HEK293 (cell line): ENCODE measurements at regions not wholly inside any gene's neighbourhood (a gene's known extent, or its start where the extent isn't known, plus 50 kb on each side); places are given as distances from the start of the nearest gene placed in this dataset.

ENCODE experiments used
- CTCF ChIA-PET: fragments of 350-600 bp; formaldehyde crosslinking; extraction: SDS; loops from one replicate; lab custom pipeline; 2021; ENCODE audit warnings: antibody characterized with exemption; lab: Yijun Ruan, JAX
- POLR2A ChIA-PET: fragments of 300-600 bp; formaldehyde crosslinking; extraction: SDS; loops from one replicate; lab custom pipeline; 2020; ENCODE audit warnings: antibody characterized with exemption, inconsistent platforms; lab: Yijun Ruan, JAX
- H3K27ac ChIP-seq: fragments of 200-500 bp; sonication (Bioruptor generic); 2 replicates; pipeline ENCODE4 v1.5.1; 2014; ENCODE audit warnings: low read depth, low read length, control low read depth, inconsistent platforms; ENCODE audit errors: extremely low read depth
- H3K36me3 ChIP-seq, 2 experiments: fragments of 200-500 bp in 1 of 2; sonication (Bioruptor generic) in 1 of 2; 1 replicate in 1 of 2; 2 replicates in 1 of 2; pipeline ENCODE4 v1.5.1; 2014 to 2017; ENCODE audit warnings: inconsistent platforms in 2 of 2, low read length in 2 of 2; ENCODE audit not compliant: control insufficient read depth in 2 of 2, insufficient read depth in 1 of 2
- H3K4me1 ChIP-seq: fragments of 200-500 bp; sonication (Bioruptor generic); 2 replicates; pipeline ENCODE4 v1.5.1; 2014; ENCODE audit warnings: mild to moderate bottlenecking, low read length, inconsistent platforms; ENCODE audit not compliant: control insufficient read depth, insufficient read depth
- H3K4me3 ChIP-seq: 2 replicates; pipeline ENCODE4 v1.5.1; 2011; ENCODE audit warnings: low read depth, mild to moderate bottlenecking, control low read depth, low read length, moderate library complexity
- H3K9me3 ChIP-seq: fragments of 200-500 bp; sonication (Bioruptor generic); 2 replicates; pipeline ENCODE4 v1.5.1; 2014; ENCODE audit warnings: low read depth, low read length, inconsistent platforms; ENCODE audit not compliant: control insufficient read depth, insufficient read depth
- ATF2 ChIP-seq: fragments of 450-650 bp; formaldehyde crosslinking; IDR thresholded peaks from 2 replicates; pipeline ENCODE4 v1.5.1; 2016; ENCODE audit warnings: missing biosample characterization, missing genetic modification characterization, low read depth
- GFI1B ChIP-seq: fragments of 450-650 bp; formaldehyde crosslinking; IDR thresholded peaks from 2 replicates; pipeline ENCODE4 v1.5.1; 2016; ENCODE audit warnings: missing biosample characterization, missing genetic modification characterization
- GLI4 ChIP-seq: fragments of 450-650 bp; formaldehyde crosslinking; IDR thresholded peaks from 2 replicates; pipeline ENCODE4 v1.5.1; 2016; ENCODE audit warnings: missing biosample characterization, missing genetic modification characterization
- HOXD13 ChIP-seq: sonication (generic); formaldehyde crosslinking; IDR thresholded peaks from 2 replicates; pipeline ENCODE4 v1.8.0; 2022; ENCODE audit warnings: missing genetic modification reagents, borderline replicate concordance
- KLF16 ChIP-seq: fragments of 450-650 bp; formaldehyde crosslinking; IDR thresholded peaks from 2 replicates; pipeline ENCODE4 v1.5.1; 2017; ENCODE audit warnings: missing biosample characterization, missing genetic modification characterization
- MZF1 ChIP-seq: fragments of 450-650 bp; formaldehyde crosslinking; IDR thresholded peaks from 2 replicates; pipeline ENCODE4 v1.5.1; 2017; ENCODE audit warnings: missing biosample characterization, missing genetic modification characterization, borderline replicate concordance
- SCRT1 ChIP-seq: fragments of 450-650 bp; formaldehyde crosslinking; IDR thresholded peaks from 2 replicates; pipeline ENCODE4 v1.5.1; 2016; ENCODE audit warnings: missing biosample characterization, missing genetic modification characterization, borderline replicate concordance
- SCRT2 ChIP-seq: fragments of 450-650 bp; formaldehyde crosslinking; IDR thresholded peaks from 2 replicates; pipeline ENCODE4 v1.5.1; 2016; ENCODE audit warnings: missing biosample characterization, missing genetic modification characterization
- WT1 ChIP-seq: fragments of 450-650 bp; formaldehyde crosslinking; IDR thresholded peaks from 2 replicates; pipeline ENCODE4 v1.5.1; 2016; ENCODE audit warnings: missing biosample characterization, missing genetic modification characterization
- ZBTB11 ChIP-seq: fragments of 450-650 bp; formaldehyde crosslinking; conservative IDR thresholded peaks from 2 replicates; pipeline ENCODE4 v1.5.1; 2016; ENCODE audit warnings: low read depth, missing biosample characterization, missing genetic modification characterization
- ZNF121 ChIP-seq: fragments of 450-650 bp; formaldehyde crosslinking; IDR thresholded peaks from 2 replicates; pipeline ENCODE4 v1.5.1; 2016; ENCODE audit warnings: missing biosample characterization, missing genetic modification characterization
- ZNF148 ChIP-seq: fragments of 450-650 bp; formaldehyde crosslinking; IDR thresholded peaks from 2 replicates; pipeline ENCODE4 v1.5.0; 2017; ENCODE audit warnings: missing biosample characterization, missing genetic modification characterization, borderline replicate concordance
- ZNF239 ChIP-seq: fragments of 450-650 bp; formaldehyde crosslinking; IDR thresholded peaks from 2 replicates; pipeline ENCODE4 v1.5.1; 2016; ENCODE audit warnings: missing biosample characterization, missing genetic modification characterization
- ZNF248 ChIP-seq: fragments of 450-650 bp; formaldehyde crosslinking; IDR thresholded peaks from 2 replicates; pipeline ENCODE4 v1.5.1; 2017; ENCODE audit warnings: missing biosample characterization, missing genetic modification characterization
- ZNF292 ChIP-seq: fragments of 450-650 bp; formaldehyde crosslinking; IDR thresholded peaks from 2 replicates; pipeline ENCODE4 v1.5.1; 2016; ENCODE audit warnings: low read depth, missing biosample characterization, missing genetic modification characterization, borderline replicate concordance
- ZNF341 ChIP-seq: fragments of 450-650 bp; formaldehyde crosslinking; IDR thresholded peaks from 2 replicates; pipeline ENCODE4; 2016; ENCODE audit warnings: low read depth, missing biosample characterization, missing genetic modification characterization
- ZNF350 ChIP-seq: fragments of 450-650 bp; formaldehyde crosslinking; IDR thresholded peaks from 2 replicates; pipeline ENCODE4 v1.5.0; 2017; ENCODE audit warnings: missing biosample characterization, mild to moderate bottlenecking, missing genetic modification characterization
- ZNF37A ChIP-seq: fragments of 450-650 bp; IDR thresholded peaks from 2 replicates; pipeline ENCODE4 v1.5.1; 2018; ENCODE audit warnings: missing biosample characterization, missing genetic modification characterization
- ZNF514 ChIP-seq: fragments of 450-650 bp; formaldehyde crosslinking; IDR thresholded peaks from 2 replicates; pipeline ENCODE4 v1.5.1; 2016; ENCODE audit warnings: missing biosample characterization, missing genetic modification characterization
- ZNF521 ChIP-seq: fragments of 450-650 bp; formaldehyde crosslinking; IDR thresholded peaks from 2 replicates; pipeline ENCODE4 v1.5.1; 2017; ENCODE audit warnings: missing biosample characterization, mild to moderate bottlenecking, missing genetic modification characterization
- ZNF549 ChIP-seq: fragments of 450-650 bp; IDR thresholded peaks from 2 replicates; pipeline ENCODE4 v1.5.1; 2018; ENCODE audit warnings: missing biosample characterization, missing genetic modification characterization, mild to moderate bottlenecking, inconsistent platforms, moderate library complexity
- ZNF555 ChIP-seq: fragments of 450-650 bp; formaldehyde crosslinking; conservative IDR thresholded peaks from 2 replicates; pipeline ENCODE4 v1.5.1; 2017; ENCODE audit warnings: missing biosample characterization, mild to moderate bottlenecking, missing genetic modification characterization, inconsistent platforms
- ZNF623 ChIP-seq: fragments of 450-650 bp; formaldehyde crosslinking; IDR thresholded peaks from 2 replicates; pipeline ENCODE4 v1.5.1; 2016; ENCODE audit warnings: missing biosample characterization, missing genetic modification characterization
- ZNF664 ChIP-seq: fragments of 450-650 bp; formaldehyde crosslinking; IDR thresholded peaks from 2 replicates; pipeline ENCODE4 v1.5.1; 2016; ENCODE audit warnings: missing biosample characterization, missing genetic modification characterization
- ZNF776 ChIP-seq: fragments of 450-650 bp; formaldehyde crosslinking; IDR thresholded peaks from 2 replicates; pipeline ENCODE4 v1.5.0; 2017; ENCODE audit warnings: missing biosample characterization, missing genetic modification characterization, borderline replicate concordance

- no peak for TF ChIP-seq ZNF623 (tag by site-specific recombination)
- TF ChIP-seq ZNF37A (tag by site-specific recombination) = no peak
- TF ChIP-seq ZNF148 = no peak
- TF ChIP-seq ZNF776 (tag by site-specific recombination) = no peak
- no peak for TF ChIP-seq SCRT1 (tag by site-specific recombination)
- no peak for TF ChIP-seq SCRT2 (tag by site-specific recombination)
- TF ChIP-seq ZNF521 (tag by site-specific recombination) = no peak
- TF ChIP-seq KLF16 (tag by site-specific recombination) = no peak
- no peak for TF ChIP-seq ZNF549 (tag by site-specific recombination)
- no peak for TF ChIP-seq ZNF292 (tag by site-specific recombination)
- TF ChIP-seq ZNF350 (tag by site-specific recombination) = no peak
- TF ChIP-seq ZNF514 (tag by site-specific recombination) = no peak
- TF ChIP-seq ZNF664 (tag by site-specific recombination) = no peak
- TF ChIP-seq HOXD13 = no peak
- no peak for TF ChIP-seq ZBTB11 (tag by site-specific recombination)
- no peak for TF ChIP-seq ATF2
- Histone ChIP-seq H3K4me3 (no peak overlapping the region), H3K9me3 (no peaks in the 10 kb centered on the region), H3K27ac (no peak overlapping the region), H3K4me1 (no peaks in the 10 kb centered on the region), H3K36me3 (no peaks in the 10 kb centered on the region)
- CTCF ChIA-PET = no interaction called here
- POLR2A ChIA-PET = no interaction called here
These were observed 1012.8 kb downstream of the ROBO2 start for GRCh38 chr3:78052746-78053145.

- H3K36me3 ChIP-seq = no peaks in the 10 kb centered on the region
- CTCF ChIA-PET = no interaction called here
- POLR2A ChIA-PET = no interaction called here
- no peak for TF ChIP-seq MZF1 (tag by site-specific recombination)
- TF ChIP-seq ZNF121 (tag by site-specific recombination) = no peak
- no peak for TF ChIP-seq ZNF248 (tag by site-specific recombination)
- TF ChIP-seq ZNF341 (tag by site-specific recombination) = no peak
- no peak for TF ChIP-seq ZNF239
- no peak for TF ChIP-seq ZBTB11 (tag by site-specific recombination)
- no peak for TF ChIP-seq GLI4
- TF ChIP-seq WT1 (tag by site-specific recombination) = no peak
- TF ChIP-seq ZNF555 = no peak
- TF ChIP-seq GFI1B (tag by site-specific recombination) = no peak
- TF ChIP-seq, all 188 proteins: peak for 0
- no peak overlapping the region for H3K27ac ChIP-seq
- no peak overlapping the region for H3K4me3 ChIP-seq
- no peaks in the 10 kb centered on the region for H3K9me3 ChIP-seq
- H3K4me1 ChIP-seq = no peaks in the 10 kb centered on the region
These were observed 1026.4 kb downstream of the ROBO2 start for GRCh38 chr3:78066287-78066686.
